HG03175 (cell line): ENCODE measurements at regions not wholly inside any gene's neighbourhood (a gene's known extent, or its start where the extent isn't known, plus 50 kb on each side); places are given as distances from the start of the nearest gene placed in this dataset.
"Not testable (repeated sequence)": the region's sequence is repeated elsewhere in the genome, so short reads cannot be mapped to it uniquely, and the experiment has no call there.

Experiments
- ATAC-seq: cut with Tn5 transposase; IDR thresholded peaks from one replicate; pipeline ENCODE4 v1.9.1; 2021; ENCODE audit warnings: mild to moderate bottlenecking, moderate library complexity; ENCODE audit not compliant: unreplicated experiment

- ATAC-seq, result no peak
These were observed 306.8 kb downstream of the LMBRD1 start for GRCh38 chr6:69489970-69490369.

GRCh38 chr6:69487688-69488087 is 309.1 kb downstream of the LMBRD1 start:
- ATAC-seq, result no peak

GRCh38 chr6:69466979-69467570 is 329.7 kb downstream of the LMBRD1 start:
- ATAC-seq, result no peak

- no peak for ATAC-seq
These were observed 330.9 kb downstream of the LMBRD1 start for GRCh38 chr6:69465866-69466265.

GRCh38 chr6:69456086-69456485 is 340.7 kb downstream of the LMBRD1 start:
- ATAC-seq, result no peak

- not testable (repeated sequence) for ATAC-seq
These were observed 342.2 kb downstream of the LMBRD1 start for GRCh38 chr6:69454619-69455018.

GRCh38 chr6:69450493-69450892 is 346.3 kb downstream of the LMBRD1 start:
- not testable (repeated sequence) for ATAC-seq

GRCh38 chr6:69449887-69450286 is 346.9 kb downstream of the LMBRD1 start:
- no peak for ATAC-seq
